ENCODE measurements at regions not wholly inside any gene's neighbourhood (a gene's known extent, or its start where the extent isn't known, plus 50 kb on each side); places are given as distances from the start of the nearest gene placed in this dataset.
"Not testable (repeated sequence)": the region's sequence is repeated elsewhere in the genome, so short reads cannot be mapped to it uniquely, and the experiment has no call there.

GRCh38 chr13:100954430-100955305 lies 280.1 kb upstream of the TMTC4 start:
- no peak for FAIRE-seq
- DNase-seq (ENCODE audit: insufficient read length, low spot score), result no peak
- TF ChIP-seq, protein P1, sequence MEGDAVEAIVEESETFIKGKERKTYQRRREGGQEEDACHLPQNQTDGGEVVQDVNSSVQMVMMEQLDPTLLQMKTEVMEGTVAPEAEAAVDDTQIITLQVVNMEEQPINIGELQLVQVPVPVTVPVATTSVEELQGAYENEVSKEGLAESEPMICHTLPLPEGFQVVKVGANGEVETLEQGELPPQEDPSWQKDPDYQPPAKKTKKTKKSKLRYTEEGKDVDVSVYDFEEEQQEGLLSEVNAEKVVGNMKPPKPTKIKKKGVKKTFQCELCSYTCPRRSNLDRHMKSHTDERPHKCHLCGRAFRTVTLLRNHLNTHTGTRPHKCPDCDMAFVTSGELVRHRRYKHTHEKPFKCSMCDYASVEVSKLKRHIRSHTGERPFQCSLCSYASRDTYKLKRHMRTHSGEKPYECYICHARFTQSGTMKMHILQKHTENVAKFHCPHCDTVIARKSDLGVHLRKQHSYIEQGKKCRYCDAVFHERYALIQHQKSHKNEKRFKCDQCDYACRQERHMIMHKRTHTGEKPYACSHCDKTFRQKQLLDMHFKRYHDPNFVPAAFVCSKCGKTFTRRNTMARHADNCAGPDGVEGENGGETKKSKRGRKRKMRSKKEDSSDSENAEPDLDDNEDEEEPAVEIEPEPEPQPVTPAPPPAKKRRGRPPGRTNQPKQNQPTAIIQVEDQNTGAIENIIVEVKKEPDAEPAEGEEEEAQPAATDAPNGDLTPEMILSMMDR (IDR thresholded peaks at IDR 0.05; ENCODE audit: insufficient read depth, missing control alignments), result no peak

- no peak for DNase-seq (ENCODE audit: insufficient read length, low spot score)
- FAIRE-seq, result no peak
- TF ChIP-seq, protein P1 (IDR thresholded peaks at IDR 0.05; ENCODE audit: insufficient read depth, missing control alignments), result no peak
Observed at GRCh38 chr13:100951016-100951415, 276.4 kb upstream of the TMTC4 start.

GRCh38 chr13:100948937-100949336 lies 274.3 kb upstream of the TMTC4 start:
- FAIRE-seq; DNase-seq (ENCODE audit: insufficient read length, low spot score): not testable (repeated sequence)

GRCh38 chr13:100946588-100946987 lies 272.0 kb upstream of the TMTC4 start:
- DNase-seq (ENCODE audit: insufficient read length, low spot score) (no peak), FAIRE-seq (no peak)
- TF ChIP-seq, protein P1 (IDR thresholded peaks at IDR 0.05; ENCODE audit: insufficient read depth, missing control alignments), result no peak

DNA sequence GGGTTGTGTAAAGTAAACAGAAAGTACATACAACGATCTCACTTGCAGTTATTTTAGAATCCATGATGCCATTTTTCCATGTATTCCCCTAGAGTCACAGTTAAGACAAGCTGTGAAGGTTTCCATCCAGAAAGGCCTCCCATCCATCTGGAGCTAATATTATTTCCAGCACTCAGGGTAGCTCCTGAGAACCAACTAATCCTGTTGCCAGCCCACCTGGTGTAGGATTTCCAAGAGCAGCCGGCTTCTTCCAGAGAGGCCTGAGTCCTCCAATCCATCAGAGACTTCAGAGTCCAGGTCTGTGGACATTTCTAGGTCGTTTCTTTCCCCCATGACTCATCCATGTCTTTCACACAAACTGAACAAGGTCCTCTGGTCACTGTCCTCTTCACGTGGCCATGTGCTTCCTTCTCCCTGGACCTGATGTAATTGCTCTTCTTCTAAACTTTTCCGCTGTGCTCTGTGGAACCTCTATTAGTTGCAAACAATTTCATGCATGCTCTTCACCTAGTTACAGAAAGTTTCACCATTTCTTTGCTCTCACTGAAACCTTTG lies 270.3 kb upstream of the TMTC4 start:
- DNase-seq (ENCODE audit: insufficient read length, low spot score), result no peak
- TF ChIP-seq, protein P1 (IDR thresholded peaks at IDR 0.05; ENCODE audit: insufficient read depth, missing control alignments), result no peak
- no peak for FAIRE-seq

DNA sequence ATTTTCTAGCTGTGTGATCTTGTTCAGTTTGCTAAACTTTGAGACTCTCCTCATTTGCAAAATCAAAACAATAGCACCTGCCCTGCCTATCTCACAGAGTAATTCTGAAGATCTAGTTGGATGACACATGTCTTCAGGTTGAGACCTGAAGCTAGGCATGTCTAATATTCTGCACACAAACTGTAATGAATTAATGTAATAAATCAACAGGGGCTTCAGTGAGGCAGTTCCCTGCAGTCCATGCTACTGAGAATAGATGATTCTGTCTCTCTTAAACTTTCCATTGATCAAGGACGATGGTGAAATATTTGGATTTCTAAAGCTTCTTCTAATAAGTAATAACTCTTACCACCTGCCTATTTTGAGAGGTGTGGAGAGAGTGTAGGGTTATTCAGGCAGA lies 268.1 kb upstream of the TMTC4 start:
- FAIRE-seq (no peak), DNase-seq (ENCODE audit: insufficient read length, low spot score) (no peak)
- TF ChIP-seq, protein P1 (IDR thresholded peaks at IDR 0.05; ENCODE audit: insufficient read depth, missing control alignments), result no peak

DNA sequence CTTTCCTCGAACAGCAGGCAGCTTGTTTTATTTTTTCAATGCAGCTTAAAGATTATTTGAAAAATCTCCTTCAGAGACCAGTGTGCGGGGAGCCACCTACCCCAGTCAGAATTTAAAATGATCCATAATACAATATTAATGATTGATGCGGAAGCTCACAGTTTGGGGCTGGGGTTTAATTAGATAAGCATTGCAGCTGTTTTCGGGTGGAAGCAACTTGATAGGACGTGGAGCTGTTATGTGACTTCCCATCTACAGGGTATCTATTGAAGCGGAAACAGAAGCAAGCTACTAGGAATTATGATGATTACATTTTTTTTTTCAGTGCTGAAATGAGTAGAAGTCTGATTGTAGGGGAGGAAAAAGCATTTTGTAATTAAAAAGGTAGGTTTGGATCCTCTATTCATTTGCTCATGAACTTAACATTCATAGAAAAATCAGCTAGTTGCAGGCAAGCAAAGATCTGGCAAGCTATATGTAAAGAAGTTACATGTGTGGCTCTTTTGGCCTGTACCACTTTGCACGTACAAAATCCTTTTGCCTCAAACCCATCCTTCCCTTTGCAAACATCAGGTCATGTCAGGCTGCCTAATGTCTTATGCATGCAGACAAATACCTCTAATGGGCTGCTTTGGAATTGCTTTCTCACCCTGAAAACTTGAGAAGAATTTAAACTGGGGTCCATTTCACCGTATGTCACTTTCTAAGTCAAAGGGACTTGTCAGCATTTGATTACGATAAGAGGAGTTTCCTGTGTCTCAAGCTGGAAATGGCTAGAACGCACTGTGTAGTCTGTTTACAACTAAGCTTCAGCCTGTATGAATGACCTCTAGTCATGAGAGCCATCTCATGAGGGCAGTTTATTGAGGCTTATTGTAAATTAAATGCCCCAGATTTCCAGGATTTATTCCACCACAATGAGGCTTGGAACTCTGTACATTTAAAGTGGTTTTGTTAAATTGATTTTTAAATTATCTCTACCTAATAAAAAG lies 267.1 kb upstream of the TMTC4 start:
- DNase-seq (ENCODE audit: insufficient read length, low spot score) (no peak), FAIRE-seq (no peak)
- TF ChIP-seq, protein P1 (IDR thresholded peaks at IDR 0.05; ENCODE audit: insufficient read depth, missing control alignments), result no peak

Measured in D721Med (cell line).